ENCODE measurements at regions not wholly inside any gene's neighbourhood (a gene's known extent, or its start where the extent isn't known, plus 50 kb on each side); places are given as distances from the start of the nearest gene placed in this dataset.
A peak's percentile ranks its signal among the peaks of the same experiment; 100 is the strongest.
"Not testable (repeated sequence)": the region's sequence is repeated elsewhere in the genome, so short reads cannot be mapped to it uniquely, and the experiment has no call there.

- H3K27ac ChIP-seq (ENCODE audit: extremely low read depth, low read depth, low read length): no peak overlapping the region
- intact Hi-C loops (cut with micrococcal nuclease) (no loop called here), in situ Hi-C loops (cut with MboI) (no loop called here)
- TF ChIP-seq ZNF76 (CRISPR knock-in tag; IDR thresholded peaks at IDR 0.05; ENCODE audit: borderline replicate concordance): no peak
- H3K9me1 ChIP-seq (ENCODE audit: control insufficient read depth, insufficient read depth, low read length): no peaks in the 10 kb centered on the region
- no peaks in the 10 kb centered on the region for H3K27me3 ChIP-seq (ENCODE audit: control insufficient read depth in 2 of 2, insufficient read depth in 2 of 2, low read length in 2 of 2)
- FAIRE-seq (no peak), ATAC-seq (no peak), DNase-seq (ENCODE audit: extremely low read depth in 1 of 4, low spot score in 3 of 4) (no peak)
- H3K36me3 ChIP-seq (ENCODE audit: control insufficient read depth, insufficient read depth, low read length): peaks cover 4% of the 10 kb centered on the region; the same call in 1 of the 3 replicates
- no peak overlapping the region for H3K9ac ChIP-seq (ENCODE audit: insufficient read depth in 1 of 2, low read depth in 2 of 2, low read length in 2 of 2)
- ChIA-PET CTCF (ENCODE audit: low intra/inter-chr PET ratio) (no interaction called here), POLR2A (no interaction called here)
- H3K79me2 ChIP-seq (ENCODE audit: control insufficient read depth, insufficient read depth, low read length): no peaks in the 10 kb centered on the region
- WGBS (ENCODE audit: insufficient coverage, low coverage, missing lambda C conversion rate): 63% methylated on average over 3 of the region's 3 CpGs
- H2AFZ ChIP-seq (ENCODE audit: low read depth, low read length): no peak overlapping the region
- no peaks in the 10 kb centered on the region for H4K20me1 ChIP-seq (replicated peaks; ENCODE audit: control insufficient read depth, insufficient read depth, low read length)
- no TSS peak for BruUV-seq (replicated peaks)
- peaks cover 0 to 13% of the 10 kb centered on the region in 2 experiments; a peak in 3 of 5 replicates for H3K4me1 ChIP-seq (replicated peaks in 1 of 2; ENCODE audit: control insufficient read depth in 2 of 2, insufficient read depth in 2 of 2, low read length in 2 of 2)
- no peak overlapping the region for H3K4me2 ChIP-seq (ENCODE audit: insufficient read depth, low read length)
- H3K9me3 ChIP-seq (replicated peaks; ENCODE audit: control insufficient read depth, insufficient read depth, low read depth, low read length): 0 out of 2 replicates have a peak, but pooled peaks cover 5% of the 10 kb centered on the region
- no peak overlapping the region for H3K4me3 ChIP-seq
These were observed 92.2 kb downstream of the CDC42EP3 start for GRCh38 chr2:37579192-37579713.

- intact Hi-C loops (cut with micrococcal nuclease); FAIRE-seq; H3K9ac ChIP-seq (ENCODE audit: insufficient read depth in 1 of 2, low read depth in 2 of 2, low read length in 2 of 2); DNase-seq (ENCODE audit: extremely low read depth in 1 of 4, low spot score in 3 of 4); ATAC-seq; in situ Hi-C loops (cut with MboI); CTCF ChIA-PET (ENCODE audit: low intra/inter-chr PET ratio); H4K20me1 ChIP-seq (replicated peaks; ENCODE audit: control insufficient read depth, insufficient read depth, low read length); H3K27ac ChIP-seq (ENCODE audit: extremely low read depth, low read depth, low read length); H3K9me1 ChIP-seq (ENCODE audit: control insufficient read depth, insufficient read depth, low read length); H3K79me2 ChIP-seq (ENCODE audit: control insufficient read depth, insufficient read depth, low read length); H3K4me2 ChIP-seq (ENCODE audit: insufficient read depth, low read length); H3K4me3 ChIP-seq; H3K9me3 ChIP-seq (replicated peaks; ENCODE audit: control insufficient read depth, insufficient read depth, low read depth, low read length); BruUV-seq (replicated peaks); H3K27me3 ChIP-seq (ENCODE audit: control insufficient read depth in 2 of 2, insufficient read depth in 2 of 2, low read length in 2 of 2); H2AFZ ChIP-seq (ENCODE audit: low read depth, low read length); H3K36me3 ChIP-seq (ENCODE audit: control insufficient read depth, insufficient read depth, low read length): not testable (repeated sequence)
- 77% methylated on average over 3 of the region's 3 CpGs for WGBS (ENCODE audit: insufficient coverage, low coverage, missing lambda C conversion rate)
- TF ChIP-seq TRIM24 (IDR thresholded peaks at IDR 0.05) (0 out of 4 replicates have a peak, but pooled peaks of 1 of the 2 experiments have one; percentile 19), ZNF766 (CRISPR knock-in tag; conservative IDR thresholded peaks at IDR 0.05) (peak; percentile 77), ZNF431 (CRISPR knock-in tag; IDR thresholded peaks at IDR 0.05) (peak; percentile 86)
- peaks cover 0 to 20% of the 10 kb centered on the region in 2 experiments; a peak in 3 of 5 replicates for H3K4me1 ChIP-seq (replicated peaks in 1 of 2; ENCODE audit: control insufficient read depth in 2 of 2, insufficient read depth in 2 of 2, low read length in 2 of 2)
- POLR2A ChIA-PET: interaction anchor here (1.2 kb wide), 1 partner anchor 10 kb away, joined by 3 read pairs; no protein-coding TSS in a partner anchor
These were observed 91.5 kb downstream of the CDC42EP3 start for GRCh38 chr2:37579949-37580348.

Data from K562 (cell line).